ENCODE measurements at regions not wholly inside any gene's neighbourhood (a gene's known extent, or its start where the extent isn't known, plus 50 kb on each side); places are given as distances from the start of the nearest gene placed in this dataset.

GRCh38 chr21:35239811-35240219, 190.7 kb upstream of the RUNX1 start:
- no peak overlapping the region for H3K27ac Mint-ChIP-seq
- intact Hi-C loops (cut with micrococcal nuclease): no loop called here
- H3K4me3 Mint-ChIP-seq: no peak overlapping the region
- H3K4me1 Mint-ChIP-seq (ENCODE audit: low read depth): no peaks in the 10 kb centered on the region
- H3K9me3 Mint-ChIP-seq: peaks cover 33% of the 10 kb centered on the region
- peaks cover 25% of the 10 kb centered on the region for H3K36me3 Mint-ChIP-seq (ENCODE audit: low read depth)
- H3K27me3 Mint-ChIP-seq: peaks cover 3% of the 10 kb centered on the region

GRCh38 chr21:35238119-35238518, 189.0 kb upstream of the RUNX1 start:
- intact Hi-C loops (cut with micrococcal nuclease): no loop called here
- H3K27ac Mint-ChIP-seq: no peak overlapping the region
- H3K9me3 Mint-ChIP-seq: peaks cover 33% of the 10 kb centered on the region
- no peaks in the 10 kb centered on the region for H3K4me1 Mint-ChIP-seq (ENCODE audit: low read depth)
- H3K27me3 Mint-ChIP-seq: peaks cover 3% of the 10 kb centered on the region
- H3K4me3 Mint-ChIP-seq: no peak overlapping the region
- H3K36me3 Mint-ChIP-seq (ENCODE audit: low read depth): peaks cover 25% of the 10 kb centered on the region

GRCh38 chr21:35237287-35237686, 188.2 kb upstream of the RUNX1 start:
- no peak overlapping the region for H3K4me3 Mint-ChIP-seq
- peaks cover 33% of the 10 kb centered on the region for H3K9me3 Mint-ChIP-seq
- intact Hi-C loops (cut with micrococcal nuclease): no loop called here
- no peak overlapping the region for H3K27ac Mint-ChIP-seq
- peaks cover 3% of the 10 kb centered on the region for H3K27me3 Mint-ChIP-seq
- no peaks in the 10 kb centered on the region for H3K4me1 Mint-ChIP-seq (ENCODE audit: low read depth)
- H3K36me3 Mint-ChIP-seq (ENCODE audit: low read depth): peaks cover 25% of the 10 kb centered on the region

- Mint-ChIP-seq H3K4me3 (no peak overlapping the region), H3K4me1 (ENCODE audit: low read depth) (no peaks in the 10 kb centered on the region)
Measured at GRCh38 chr21:35236090-35236489, 187.0 kb upstream of the RUNX1 start.

GRCh38 chr21:35234725-35235124, 185.6 kb upstream of the RUNX1 start:
- Mint-ChIP-seq H3K4me3 (no peak overlapping the region), H3K9me3 (peaks cover 33% of the 10 kb centered on the region), H3K36me3 (ENCODE audit: low read depth) (peaks cover 25% of the 10 kb centered on the region), H3K4me1 (ENCODE audit: low read depth) (no peaks in the 10 kb centered on the region), H3K27me3 (peaks cover 3% of the 10 kb centered on the region), H3K27ac (no peak overlapping the region)
- intact Hi-C loops (cut with micrococcal nuclease): no loop called here

More at GRCh38 chr21:35236090-35236489, 187.0 kb upstream of the RUNX1 start:
- peaks cover 3% of the 10 kb centered on the region for H3K27me3 Mint-ChIP-seq
- intact Hi-C loops (cut with micrococcal nuclease): no loop called here
- H3K27ac Mint-ChIP-seq: no peak overlapping the region
- H3K9me3 Mint-ChIP-seq: peaks cover 33% of the 10 kb centered on the region
- peaks cover 25% of the 10 kb centered on the region for H3K36me3 Mint-ChIP-seq (ENCODE audit: low read depth)

GRCh38 chr21:35233756-35234155, 184.7 kb upstream of the RUNX1 start:
- no peak overlapping the region for H3K4me3 Mint-ChIP-seq
- H3K36me3 Mint-ChIP-seq (ENCODE audit: low read depth): peaks cover 25% of the 10 kb centered on the region
- H3K27ac Mint-ChIP-seq: no peak overlapping the region
- peaks cover 33% of the 10 kb centered on the region for H3K9me3 Mint-ChIP-seq
- peaks cover 1% of the 10 kb centered on the region for H3K27me3 Mint-ChIP-seq
- no peaks in the 10 kb centered on the region for H3K4me1 Mint-ChIP-seq (ENCODE audit: low read depth)
- intact Hi-C loops (cut with micrococcal nuclease): no loop called here

GRCh38 chr21:35232545-35233176, 183.6 kb upstream of the RUNX1 start:
- H3K36me3 Mint-ChIP-seq (ENCODE audit: low read depth): peaks cover 19% of the 10 kb centered on the region
- intact Hi-C loops (cut with micrococcal nuclease): no loop called here
- H3K27me3 Mint-ChIP-seq: peaks cover 5% of the 10 kb centered on the region
- peaks cover 5% of the 10 kb centered on the region for H3K4me1 Mint-ChIP-seq (ENCODE audit: low read depth)
- peaks cover 24% of the 10 kb centered on the region for H3K9me3 Mint-ChIP-seq
- no peak overlapping the region for H3K27ac Mint-ChIP-seq
- H3K4me3 Mint-ChIP-seq: no peak overlapping the region

- peaks cover 9% of the 10 kb centered on the region for H3K4me1 Mint-ChIP-seq (ENCODE audit: low read depth)
- intact Hi-C loops (cut with micrococcal nuclease): no loop called here
Measured at GRCh38 chr21:35231090-35231489, 182.0 kb upstream of the RUNX1 start.

GRCh38 chr21:35229290-35229689, 180.2 kb upstream of the RUNX1 start:
- no peaks in the 10 kb centered on the region for H3K9me3 Mint-ChIP-seq
- no peaks in the 10 kb centered on the region for H3K36me3 Mint-ChIP-seq (ENCODE audit: low read depth)
- intact Hi-C loops (cut with micrococcal nuclease): no loop called here
- H3K4me1 Mint-ChIP-seq (ENCODE audit: low read depth): peaks cover 9% of the 10 kb centered on the region
- no peak overlapping the region for H3K4me3 Mint-ChIP-seq
- H3K27ac Mint-ChIP-seq: no peak overlapping the region
- H3K27me3 Mint-ChIP-seq: peaks cover 7% of the 10 kb centered on the region

More at GRCh38 chr21:35231090-35231489, 182.0 kb upstream of the RUNX1 start:
- Mint-ChIP-seq H3K27ac (no peak overlapping the region), H3K36me3 (ENCODE audit: low read depth) (peaks cover 6% of the 10 kb centered on the region), H3K4me3 (no peak overlapping the region), H3K27me3 (peaks cover 7% of the 10 kb centered on the region), H3K9me3 (peaks cover 9% of the 10 kb centered on the region)

- H3K9me3 Mint-ChIP-seq: no peaks in the 10 kb centered on the region
Measured at GRCh38 chr21:35227786-35228185, 178.7 kb upstream of the RUNX1 start.

GRCh38 chr21:35226968-35227744, 178.1 kb upstream of the RUNX1 start:
- Mint-ChIP-seq H3K27me3 (peaks cover 7% of the 10 kb centered on the region), H3K9me3 (no peaks in the 10 kb centered on the region), H3K36me3 (ENCODE audit: low read depth) (no peaks in the 10 kb centered on the region), H3K4me3 (no peak overlapping the region), H3K27ac (peak overlapping the region; percentile 26), H3K4me1 (ENCODE audit: low read depth) (peaks cover 23% of the 10 kb centered on the region)
- intact Hi-C loops (cut with micrococcal nuclease): no loop called here

More at GRCh38 chr21:35227786-35228185, 178.7 kb upstream of the RUNX1 start:
- Mint-ChIP-seq H3K36me3 (ENCODE audit: low read depth) (no peaks in the 10 kb centered on the region), H3K4me3 (no peak overlapping the region), H3K27ac (no peak overlapping the region), H3K4me1 (ENCODE audit: low read depth) (peaks cover 17% of the 10 kb centered on the region), H3K27me3 (peaks cover 7% of the 10 kb centered on the region)
- intact Hi-C loops (cut with micrococcal nuclease): no loop called here

- intact Hi-C loops (cut with micrococcal nuclease): no loop called here
- Mint-ChIP-seq H3K36me3 (ENCODE audit: low read depth) (no peaks in the 10 kb centered on the region), H3K4me3 (no peak overlapping the region), H3K27ac (peak overlapping the region; percentile 26), H3K4me1 (ENCODE audit: low read depth) (peaks cover 25% of the 10 kb centered on the region), H3K9me3 (no peaks in the 10 kb centered on the region), H3K27me3 (peaks cover 7% of the 10 kb centered on the region)
Measured at GRCh38 chr21:35226328-35226727, 177.2 kb upstream of the RUNX1 start.

GRCh38 chr21:35225573-35225972, 176.5 kb upstream of the RUNX1 start:
- Mint-ChIP-seq H3K9me3 (no peaks in the 10 kb centered on the region), H3K4me1 (ENCODE audit: low read depth) (peaks cover 25% of the 10 kb centered on the region), H3K27me3 (peaks cover 7% of the 10 kb centered on the region), H3K4me3 (no peak overlapping the region), H3K27ac (no peak overlapping the region), H3K36me3 (ENCODE audit: low read depth) (no peaks in the 10 kb centered on the region)
- intact Hi-C loops (cut with micrococcal nuclease): no loop called here

GRCh38 chr21:35223480-35224156, 174.5 kb upstream of the RUNX1 start:
- H3K4me3 Mint-ChIP-seq: no peak overlapping the region
- H3K4me1 Mint-ChIP-seq (ENCODE audit: low read depth): peaks cover 25% of the 10 kb centered on the region
- H3K27me3 Mint-ChIP-seq: peaks cover 7% of the 10 kb centered on the region
- H3K9me3 Mint-ChIP-seq: no peaks in the 10 kb centered on the region
- intact Hi-C loops (cut with micrococcal nuclease): no loop called here
- H3K27ac Mint-ChIP-seq: no peak overlapping the region
- no peaks in the 10 kb centered on the region for H3K36me3 Mint-ChIP-seq (ENCODE audit: low read depth)

Data from dendritic cell treated with granulocyte-macrophage colony-stimulating factor and Interleukin-4, amounts not matched to agents 40 ng/mL and 50 ng/mL, for 4 days (primary cell).